ENCODE measurements at regions not wholly inside any gene's neighbourhood (a gene's known extent, or its start where the extent isn't known, plus 50 kb on each side); places are given as distances from the start of the nearest gene placed in this dataset.

- no peak for TF ChIP-seq NFIC (IDR thresholded peaks at IDR 0.05)
- TF ChIP-seq TAF1 (IDR thresholded peaks at IDR 0.05; ENCODE audit: low read depth): no peak
- TF ChIP-seq TCF12 (IDR thresholded peaks at IDR 0.05; ENCODE audit: low read depth): no peak
- TF ChIP-seq, protein P1, sequence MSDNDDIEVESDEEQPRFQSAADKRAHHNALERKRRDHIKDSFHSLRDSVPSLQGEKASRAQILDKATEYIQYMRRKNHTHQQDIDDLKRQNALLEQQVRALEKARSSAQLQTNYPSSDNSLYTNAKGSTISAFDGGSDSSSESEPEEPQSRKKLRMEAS (IDR thresholded peaks at IDR 0.05): no peak
- TF ChIP-seq TEAD4 (IDR thresholded peaks at IDR 0.05): no peak
- no peak for TF ChIP-seq EP300 (IDR thresholded peaks at IDR 0.05; ENCODE audit: borderline replicate concordance)
- TF ChIP-seq CREB1 (IDR thresholded peaks at IDR 0.05; ENCODE audit: low read depth): no peak
- TF ChIP-seq, protein P2, sequence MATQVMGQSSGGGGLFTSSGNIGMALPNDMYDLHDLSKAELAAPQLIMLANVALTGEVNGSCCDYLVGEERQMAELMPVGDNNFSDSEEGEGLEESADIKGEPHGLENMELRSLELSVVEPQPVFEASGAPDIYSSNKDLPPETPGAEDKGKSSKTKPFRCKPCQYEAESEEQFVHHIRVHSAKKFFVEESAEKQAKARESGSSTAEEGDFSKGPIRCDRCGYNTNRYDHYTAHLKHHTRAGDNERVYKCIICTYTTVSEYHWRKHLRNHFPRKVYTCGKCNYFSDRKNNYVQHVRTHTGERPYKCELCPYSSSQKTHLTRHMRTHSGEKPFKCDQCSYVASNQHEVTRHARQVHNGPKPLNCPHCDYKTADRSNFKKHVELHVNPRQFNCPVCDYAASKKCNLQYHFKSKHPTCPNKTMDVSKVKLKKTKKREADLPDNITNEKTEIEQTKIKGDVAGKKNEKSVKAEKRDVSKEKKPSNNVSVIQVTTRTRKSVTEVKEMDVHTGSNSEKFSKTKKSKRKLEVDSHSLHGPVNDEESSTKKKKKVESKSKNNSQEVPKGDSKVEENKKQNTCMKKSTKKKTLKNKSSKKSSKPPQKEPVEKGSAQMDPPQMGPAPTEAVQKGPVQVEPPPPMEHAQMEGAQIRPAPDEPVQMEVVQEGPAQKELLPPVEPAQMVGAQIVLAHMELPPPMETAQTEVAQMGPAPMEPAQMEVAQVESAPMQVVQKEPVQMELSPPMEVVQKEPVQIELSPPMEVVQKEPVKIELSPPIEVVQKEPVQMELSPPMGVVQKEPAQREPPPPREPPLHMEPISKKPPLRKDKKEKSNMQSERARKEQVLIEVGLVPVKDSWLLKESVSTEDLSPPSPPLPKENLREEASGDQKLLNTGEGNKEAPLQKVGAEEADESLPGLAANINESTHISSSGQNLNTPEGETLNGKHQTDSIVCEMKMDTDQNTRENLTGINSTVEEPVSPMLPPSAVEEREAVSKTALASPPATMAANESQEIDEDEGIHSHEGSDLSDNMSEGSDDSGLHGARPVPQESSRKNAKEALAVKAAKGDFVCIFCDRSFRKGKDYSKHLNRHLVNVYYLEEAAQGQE (IDR thresholded peaks at IDR 0.05; ENCODE audit: low read depth): no peak
- no peak for TF ChIP-seq FOXM1 (IDR thresholded peaks at IDR 0.05; ENCODE audit: borderline replicate concordance, low read depth)
These were observed 156.6 kb downstream of the AKAIN1 start for GRCh38 chr18:5040476-5040875.

GRCh38 chr18:5036523-5036922 is 160.5 kb downstream of the AKAIN1 start:
- TF ChIP-seq, protein P3, sequence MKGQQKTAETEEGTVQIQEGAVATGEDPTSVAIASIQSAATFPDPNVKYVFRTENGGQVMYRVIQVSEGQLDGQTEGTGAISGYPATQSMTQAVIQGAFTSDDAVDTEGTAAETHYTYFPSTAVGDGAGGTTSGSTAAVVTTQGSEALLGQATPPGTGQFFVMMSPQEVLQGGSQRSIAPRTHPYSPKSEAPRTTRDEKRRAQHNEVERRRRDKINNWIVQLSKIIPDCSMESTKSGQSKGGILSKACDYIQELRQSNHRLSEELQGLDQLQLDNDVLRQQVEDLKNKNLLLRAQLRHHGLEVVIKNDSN (IDR thresholded peaks at IDR 0.05): no peak
- TF ChIP-seq, protein P1 (IDR thresholded peaks at IDR 0.05): no peak
- no peak for TF ChIP-seq YY1 (IDR thresholded peaks at IDR 0.05; ENCODE audit: low read depth)
- TF ChIP-seq CEBPB (IDR thresholded peaks at IDR 0.05): no peak
- no peak for TF ChIP-seq TCF12 (IDR thresholded peaks at IDR 0.05; ENCODE audit: low read depth)
- no peak for TF ChIP-seq EP300 (IDR thresholded peaks at IDR 0.05; ENCODE audit: borderline replicate concordance)
- no peak for TF ChIP-seq TEAD4 (IDR thresholded peaks at IDR 0.05)
- TF ChIP-seq NFIC (IDR thresholded peaks at IDR 0.05): no peak
- no peak for TF ChIP-seq RAD21 (IDR thresholded peaks at IDR 0.05; ENCODE audit: low read depth)
- TF ChIP-seq, protein P2 (IDR thresholded peaks at IDR 0.05; ENCODE audit: low read depth): no peak
- TF ChIP-seq TAF1 (IDR thresholded peaks at IDR 0.05; ENCODE audit: low read depth): no peak
- no peak for TF ChIP-seq EGR1 (IDR thresholded peaks at IDR 0.05)
- TF ChIP-seq CREB1 (IDR thresholded peaks at IDR 0.05; ENCODE audit: low read depth): no peak
- no peak for TF ChIP-seq ZBTB7A (IDR thresholded peaks at IDR 0.05; ENCODE audit: low read depth)
- no peak for TF ChIP-seq FOXM1 (IDR thresholded peaks at IDR 0.05; ENCODE audit: borderline replicate concordance, low read depth)

- TF ChIP-seq NFIC (IDR thresholded peaks at IDR 0.05) (no peak), EP300 (IDR thresholded peaks at IDR 0.05; ENCODE audit: borderline replicate concordance) (no peak), CEBPB (IDR thresholded peaks at IDR 0.05) (no peak), ZBTB7A (IDR thresholded peaks at IDR 0.05; ENCODE audit: low read depth) (no peak), TCF12 (IDR thresholded peaks at IDR 0.05; ENCODE audit: low read depth) (no peak), TEAD4 (IDR thresholded peaks at IDR 0.05) (no peak), RAD21 (IDR thresholded peaks at IDR 0.05; ENCODE audit: low read depth) (no peak), TAF1 (IDR thresholded peaks at IDR 0.05; ENCODE audit: low read depth) (no peak), CREB1 (IDR thresholded peaks at IDR 0.05; ENCODE audit: low read depth) (no peak)
- TF ChIP-seq, protein P1 (IDR thresholded peaks at IDR 0.05): no peak
These were observed 165.8 kb downstream of the AKAIN1 start for GRCh38 chr18:5031216-5031615.

DNA sequence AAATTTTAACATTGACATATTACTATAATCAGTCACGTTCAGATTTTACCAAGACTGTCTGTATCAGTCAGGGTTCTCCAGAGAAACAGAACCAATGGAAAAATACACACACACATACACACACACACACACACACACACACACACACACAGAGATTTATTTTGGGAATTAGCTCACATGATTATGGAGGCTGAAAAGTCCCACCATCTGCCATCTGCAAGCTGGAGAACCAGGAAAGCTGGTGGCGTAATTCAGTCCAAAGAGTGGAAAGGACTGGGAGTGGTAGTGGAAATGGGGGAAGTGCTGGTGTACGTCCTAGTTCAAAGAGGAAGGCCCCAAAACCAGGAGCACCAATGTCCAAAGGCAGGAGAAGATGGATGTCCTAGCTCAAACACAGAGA is 166.4 kb downstream of the AKAIN1 start:
- TF ChIP-seq TAF1 (IDR thresholded peaks at IDR 0.05; ENCODE audit: low read depth): no peak
- TF ChIP-seq NFIC (IDR thresholded peaks at IDR 0.05): no peak
- TF ChIP-seq FOXM1 (IDR thresholded peaks at IDR 0.05; ENCODE audit: borderline replicate concordance, low read depth): no peak
- no peak for TF ChIP-seq CEBPB (IDR thresholded peaks at IDR 0.05)
- TF ChIP-seq YY1 (IDR thresholded peaks at IDR 0.05; ENCODE audit: low read depth): no peak
- TF ChIP-seq, protein P2 (IDR thresholded peaks at IDR 0.05; ENCODE audit: low read depth): no peak
- TF ChIP-seq, protein P1 (IDR thresholded peaks at IDR 0.05): no peak
- TF ChIP-seq TEAD4 (IDR thresholded peaks at IDR 0.05): no peak
- TF ChIP-seq RAD21 (IDR thresholded peaks at IDR 0.05; ENCODE audit: low read depth): no peak
- no peak for TF ChIP-seq ZBTB7A (IDR thresholded peaks at IDR 0.05; ENCODE audit: low read depth)
- no peak for TF ChIP-seq EP300 (IDR thresholded peaks at IDR 0.05; ENCODE audit: borderline replicate concordance)
- no peak for TF ChIP-seq CREB1 (IDR thresholded peaks at IDR 0.05; ENCODE audit: low read depth)
- no peak for TF ChIP-seq TCF12 (IDR thresholded peaks at IDR 0.05; ENCODE audit: low read depth)
- TF ChIP-seq EGR1 (IDR thresholded peaks at IDR 0.05): no peak
- TF ChIP-seq, protein P3 (IDR thresholded peaks at IDR 0.05): no peak
